GM12873 (cell line): ENCODE measurements at regions not wholly inside any gene's neighbourhood (a gene's known extent, or its start where the extent isn't known, plus 50 kb on each side); places are given as distances from the start of the nearest gene placed in this dataset.

ENCODE experiments used
- CTCF ChIP-seq: IDR thresholded peaks from 2 replicates; pipeline ENCODE4 v1.5.1; 2012; ENCODE audit warnings: low read depth, mild to moderate bottlenecking, moderate library complexity, low read length, control low read depth; ENCODE audit not compliant: insufficient read depth; ENCODE audit errors: missing control alignments

- no peak for TF ChIP-seq CTCF
These were observed 57.8 kb upstream of the EDN1 start for GRCh38 chr6:12232339-12232738.

GRCh38 chr6:12232821-12233220 lies 57.3 kb upstream of the EDN1 start:
- TF ChIP-seq CTCF, result no peak

- peak; percentile 48 for TF ChIP-seq CTCF
These were observed 56.2 kb upstream of the EDN1 start for GRCh38 chr6:12233693-12234571.

GRCh38 chr6:12235341-12235740 lies 54.8 kb upstream of the EDN1 start:
- TF ChIP-seq CTCF, result no peak

GRCh38 chr6:12238219-12238618 lies 51.9 kb upstream of the EDN1 start:
- TF ChIP-seq CTCF, result no peak
